Caco-2 (cell line): ENCODE measurements at regions not wholly inside any gene's neighbourhood (a gene's known extent, or its start where the extent isn't known, plus 50 kb on each side); places are given as distances from the start of the nearest gene placed in this dataset.

Source experiments
- BruUV-seq: library from RNA; stranded (reverse); fragments of 400-500 nt; replicated peaks from 2 replicates; lab custom pipeline; 2021; lab: Mats Ljungman, UMichigan
- CTCF ChIA-PET: fragments of 300-600 bp; sonication (Branson Sonifier 250); formaldehyde crosslinking; loops from one replicate; lab custom pipeline; 2022; ENCODE audit warnings: antibody characterized with exemption; lab: Charles Lee
- POLR2A ChIA-PET: fragments of 300-600 bp; sonication (Branson Sonifier 250); formaldehyde crosslinking; loops from one replicate; lab custom pipeline; 2022; ENCODE audit warnings: antibody characterized with exemption; lab: Charles Lee
- DNase-seq, 2 experiments: peaks; one replicate each; pipeline versions ENCODE4 v3.0.0 to v3.0.0-alpha.2; 2020 to 2022
- H3K27me3 ChIP-seq: replicated peaks from 2 replicates; pipeline ENCODE4 v1.6.0; 2011; ENCODE audit warnings: low read length; ENCODE audit not compliant: control insufficient read depth, insufficient read depth
- H3K36me3 ChIP-seq: 2 replicates; pipeline ENCODE4 v1.5.1; 2011; ENCODE audit warnings: low read length; ENCODE audit not compliant: control insufficient read depth, insufficient read depth
- H3K4me1 ChIP-seq: fragments of 250-450 bp; sonication (Bioruptor Pico); 2 replicates; pipeline ENCODE4 v1.5.1; 2020; ENCODE audit warnings: mild to moderate bottlenecking
- H3K4me3 ChIP-seq: 2 replicates; pipeline ENCODE4 v1.5.1; 2011; ENCODE audit warnings: low read depth, mild to moderate bottlenecking, control low read depth, low read length
- H3K9me3 ChIP-seq: fragments of 250-450 bp; sonication (Bioruptor Pico); 2 replicates; pipeline ENCODE4 v1.5.1; 2020; ENCODE audit warnings: mild to moderate bottlenecking, moderate library complexity
- H3K27ac Mint-ChIP-seq: one replicate; pipeline ENCODE4 v1.8.0; 2022; ENCODE audit warnings: mixed read lengths; ENCODE audit not compliant: unreplicated experiment
- H3K27me3 Mint-ChIP-seq: one replicate; pipeline ENCODE4 v1.8.0; 2022; ENCODE audit warnings: mixed read lengths; ENCODE audit not compliant: insufficient read depth, unreplicated experiment
- H3K36me3 Mint-ChIP-seq: one replicate; pipeline ENCODE4 v1.8.0; 2022; ENCODE audit warnings: mild to moderate bottlenecking, mixed read lengths; ENCODE audit not compliant: insufficient read depth, unreplicated experiment
- H3K4me1 Mint-ChIP-seq: one replicate; pipeline ENCODE4 v1.8.0; 2022; ENCODE audit warnings: low read depth, mixed read lengths; ENCODE audit not compliant: unreplicated experiment
- H3K4me3 Mint-ChIP-seq: one replicate; pipeline ENCODE4 v1.8.0; 2022; ENCODE audit warnings: mild to moderate bottlenecking, moderate library complexity, mixed read lengths; ENCODE audit not compliant: unreplicated experiment
- H3K9me3 Mint-ChIP-seq: one replicate; pipeline ENCODE4 v1.8.0; 2022; ENCODE audit warnings: mixed read lengths; ENCODE audit not compliant: unreplicated experiment
- CTCF ChIP-seq, 2 experiments: fragments of 200-600 bp in 1 of 2; IDR thresholded peaks; 1 replicate in 1 of 2; 2 replicates in 1 of 2; pipeline versions ENCODE4 v1.5.1 to v1.8.0; 2011 to 2022; ENCODE audit warnings: antibody characterized with exemption in 1 of 2, control low read depth in 1 of 2, inconsistent platforms in 1 of 2, low read depth in 1 of 2, low read length in 1 of 2, mild to moderate bottlenecking in 1 of 2, moderate library complexity in 1 of 2; ENCODE audit not compliant: insufficient read depth in 1 of 2, severe bottlenecking in 1 of 2, unreplicated experiment in 1 of 2
- intact Hi-C: fragments of 100-400 bp; cut with micrococcal nuclease; formaldehyde crosslinking; loops from one replicate; pipeline ENCODE4 v1.10.0; 2022; ENCODE audit not compliant: unreplicated experiment

GRCh38 chr7:115137816-115138215, 215.9 kb downstream of the MDFIC start:
- Mint-ChIP-seq H3K27ac (no peak overlapping the region), H3K27me3 (no peaks in the 10 kb centered on the region), H3K9me3 (peaks cover 9% of the 10 kb centered on the region), H3K4me3 (no peak overlapping the region), H3K36me3 (no peaks in the 10 kb centered on the region), H3K4me1 (no peaks in the 10 kb centered on the region)
- Histone ChIP-seq H3K27me3 (no peaks in the 10 kb centered on the region), H3K4me3 (no peak overlapping the region), H3K36me3 (no peaks in the 10 kb centered on the region), H3K4me1 (peaks cover 11% of the 10 kb centered on the region; the same call in 1 of the 2 replicates), H3K9me3 (no peaks in the 10 kb centered on the region)
- intact Hi-C loops: no loop called here
- no TSS peak for BruUV-seq
- CTCF ChIA-PET: no interaction called here
- no peak for DNase-seq
- POLR2A ChIA-PET: no interaction called here
- no peak for TF ChIP-seq CTCF (IDR thresholded peaks at IDR 0.05; ENCODE audit: insufficient read depth in 1 of 2, low read depth in 1 of 2, low read length in 1 of 2, severe bottlenecking in 1 of 2, unreplicated experiment in 1 of 2)

- Mint-ChIP-seq H3K27me3 (no peaks in the 10 kb centered on the region), H3K36me3 (no peaks in the 10 kb centered on the region), H3K27ac (no peak overlapping the region), H3K4me3 (no peak overlapping the region), H3K4me1 (no peaks in the 10 kb centered on the region), H3K9me3 (peaks cover 10% of the 10 kb centered on the region)
- Histone ChIP-seq H3K36me3 (no peaks in the 10 kb centered on the region), H3K9me3 (no peaks in the 10 kb centered on the region), H3K4me1 (peaks cover 11% of the 10 kb centered on the region; the same call in 1 of the 2 replicates), H3K27me3 (no peaks in the 10 kb centered on the region), H3K4me3 (no peak overlapping the region)
- BruUV-seq: no TSS peak
- intact Hi-C loops: no loop called here
- ChIA-PET CTCF (no interaction called here), POLR2A (no interaction called here)
- DNase-seq: no peak
- no peak for TF ChIP-seq CTCF (IDR thresholded peaks at IDR 0.05; ENCODE audit: insufficient read depth in 1 of 2, low read depth in 1 of 2, low read length in 1 of 2, severe bottlenecking in 1 of 2, unreplicated experiment in 1 of 2)
These were observed 215.0 kb downstream of the MDFIC start for GRCh38 chr7:115136796-115137443.

- Histone ChIP-seq H3K4me3 (no peak overlapping the region), H3K9me3 (no peaks in the 10 kb centered on the region), H3K36me3 (no peaks in the 10 kb centered on the region), H3K4me1 (peaks cover 11% of the 10 kb centered on the region; the same call in 1 of the 2 replicates), H3K27me3 (no peaks in the 10 kb centered on the region)
- DNase-seq: no peak
- no peak overlapping the region for H3K27ac Mint-ChIP-seq
- no TSS peak for BruUV-seq
- no peak for TF ChIP-seq CTCF (IDR thresholded peaks at IDR 0.05; ENCODE audit: insufficient read depth in 1 of 2, low read depth in 1 of 2, low read length in 1 of 2, severe bottlenecking in 1 of 2, unreplicated experiment in 1 of 2)
- H3K36me3 Mint-ChIP-seq: no peaks in the 10 kb centered on the region
- H3K4me3 Mint-ChIP-seq: no peak overlapping the region
- H3K27me3 Mint-ChIP-seq: no peaks in the 10 kb centered on the region
- ChIA-PET POLR2A (no interaction called here), CTCF (no interaction called here)
- H3K4me1 Mint-ChIP-seq: no peaks in the 10 kb centered on the region
- peaks cover 10% of the 10 kb centered on the region for H3K9me3 Mint-ChIP-seq
- intact Hi-C loops: no loop called here
These were observed 214.0 kb downstream of the MDFIC start for GRCh38 chr7:115135769-115136410.
